HG02981 (cell line): ENCODE measurements at regions not wholly inside any gene's neighbourhood (a gene's known extent, or its start where the extent isn't known, plus 50 kb on each side); places are given as distances from the start of the nearest gene placed in this dataset.
"Not testable (repeated sequence)": the region's sequence is repeated elsewhere in the genome, so short reads cannot be mapped to it uniquely, and the experiment has no call there.

Source experiments
- ATAC-seq: cut with Tn5 transposase; IDR thresholded peaks from one replicate; pipeline ENCODE4 v1.9.1; 2021; ENCODE audit warnings: mild to moderate bottlenecking, moderate library complexity; ENCODE audit not compliant: unreplicated experiment

DNA sequence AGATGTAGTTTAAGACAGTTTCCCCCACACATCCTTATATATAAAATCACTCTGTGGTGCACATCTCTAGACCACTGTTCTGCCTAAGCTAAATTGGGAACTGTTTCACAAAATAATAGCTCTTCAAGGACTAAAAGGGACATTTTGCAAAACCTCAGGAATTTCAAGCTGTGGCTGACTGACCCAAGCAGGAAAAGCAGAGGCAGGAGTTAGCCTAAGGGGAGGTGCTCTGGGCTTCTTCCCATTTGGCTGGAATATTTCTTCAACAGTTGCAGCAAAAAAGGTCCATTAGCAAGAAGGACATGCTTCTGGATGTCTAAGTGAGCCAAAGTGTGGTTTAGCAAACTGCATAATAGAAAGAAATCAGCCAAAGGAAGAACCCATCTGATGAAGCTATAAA lies 551.2 kb upstream of the ANKRD30A start:
- no peak for ATAC-seq

DNA sequence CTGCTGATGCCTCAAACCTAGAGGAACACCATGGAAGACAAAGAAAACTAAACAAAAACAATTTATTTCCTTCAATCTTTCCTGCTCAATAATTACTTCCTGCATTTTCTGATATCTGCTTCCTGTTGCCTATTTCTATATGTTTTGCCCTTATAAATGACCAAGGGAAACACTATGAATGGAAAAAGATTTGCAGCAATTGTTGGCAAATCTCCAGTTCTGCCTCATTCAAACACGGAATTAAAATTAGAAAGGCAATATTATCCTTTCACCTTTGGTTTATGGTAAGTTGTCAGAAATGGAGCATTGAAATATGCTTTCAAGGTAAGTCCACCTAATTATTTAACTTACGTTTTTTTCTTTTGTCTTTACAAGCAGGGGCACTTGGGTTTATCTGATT lies 552.2 kb upstream of the ANKRD30A start:
- ATAC-seq, result no peak

DNA sequence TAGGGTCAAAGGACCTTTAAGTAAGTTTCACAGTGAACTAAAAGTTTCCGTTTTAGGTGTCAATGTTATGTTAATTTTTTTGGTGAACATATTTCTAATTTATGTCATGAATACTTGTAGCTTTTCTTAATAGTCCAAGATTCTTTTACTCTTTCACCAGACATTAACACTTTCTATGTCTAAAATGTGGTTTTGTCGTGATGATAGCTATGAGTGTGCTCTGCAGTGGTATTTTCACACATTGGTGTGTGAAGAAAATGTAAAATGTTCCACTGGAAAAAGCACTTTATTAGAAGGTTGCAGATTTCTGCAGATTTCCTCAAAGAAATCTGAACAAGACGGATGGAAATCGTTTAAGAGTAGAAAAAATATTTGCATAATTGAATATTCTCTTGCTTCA lies 561.0 kb upstream of the ANKRD30A start:
- ATAC-seq, result no peak

DNA sequence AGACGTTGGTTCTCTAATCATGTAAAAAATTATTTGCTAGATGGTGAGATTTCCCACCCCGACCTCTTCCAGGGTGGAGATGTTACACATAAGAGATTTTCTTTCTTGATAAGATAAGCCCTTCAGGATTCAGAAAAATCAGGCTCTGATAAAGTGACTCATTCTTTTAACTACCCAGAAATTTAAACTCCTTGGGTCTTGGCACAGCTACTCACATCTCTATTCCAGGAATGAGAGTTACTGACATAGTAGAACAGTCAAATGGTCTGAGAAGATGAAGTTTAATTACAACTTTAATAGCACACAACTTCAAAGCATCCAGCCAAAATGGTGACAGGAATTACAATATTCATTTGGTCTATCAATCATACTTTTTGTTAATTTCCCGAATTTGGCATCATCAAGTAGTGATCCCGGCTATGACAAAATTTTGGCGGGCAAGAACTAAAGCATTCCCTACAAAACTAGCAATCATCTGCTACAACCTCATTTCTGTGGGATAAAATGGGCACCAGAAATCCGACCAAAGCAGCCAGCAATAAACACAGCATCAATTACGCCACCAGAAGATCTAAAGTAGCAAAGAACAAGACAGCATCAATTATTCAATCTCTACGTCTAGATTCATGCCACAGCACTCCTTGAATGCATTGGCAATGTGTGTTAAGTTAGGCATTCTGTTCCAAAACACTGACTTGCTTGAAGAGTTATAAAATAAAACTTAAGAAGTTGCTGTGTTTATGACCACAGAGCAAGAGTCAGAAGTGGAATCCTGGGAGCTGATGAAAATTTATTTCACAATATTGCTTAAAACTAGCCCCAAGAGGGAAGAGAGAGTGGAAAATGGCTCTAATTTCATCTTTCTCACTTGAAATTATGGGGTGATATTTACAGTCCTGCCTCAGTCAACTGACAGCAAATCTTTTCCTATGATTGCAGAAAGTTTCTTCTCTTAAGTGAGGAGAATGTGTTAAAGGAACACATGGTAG lies 565.7 kb upstream of the ANKRD30A start:
- ATAC-seq, result no peak

DNA sequence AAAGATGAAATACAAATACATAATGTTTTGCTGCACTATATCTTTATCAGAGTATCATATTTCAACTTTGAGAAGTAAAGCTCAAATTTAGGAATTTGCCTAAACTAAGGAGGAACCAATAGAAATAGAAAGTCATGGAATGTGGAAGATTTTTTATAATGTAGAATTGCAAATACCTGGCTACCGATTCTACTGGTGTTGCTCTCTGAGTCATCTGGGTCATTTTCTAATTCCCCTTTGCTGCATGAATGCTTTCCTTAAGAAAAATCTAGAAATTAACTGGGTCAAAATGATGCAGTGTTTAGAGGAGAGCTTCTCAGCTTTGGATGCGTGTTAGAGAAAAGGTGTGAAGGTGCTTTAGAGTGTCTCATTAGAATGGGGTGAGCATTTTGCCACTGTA lies 568.9 kb upstream of the ANKRD30A start:
- ATAC-seq, result no peak

DNA sequence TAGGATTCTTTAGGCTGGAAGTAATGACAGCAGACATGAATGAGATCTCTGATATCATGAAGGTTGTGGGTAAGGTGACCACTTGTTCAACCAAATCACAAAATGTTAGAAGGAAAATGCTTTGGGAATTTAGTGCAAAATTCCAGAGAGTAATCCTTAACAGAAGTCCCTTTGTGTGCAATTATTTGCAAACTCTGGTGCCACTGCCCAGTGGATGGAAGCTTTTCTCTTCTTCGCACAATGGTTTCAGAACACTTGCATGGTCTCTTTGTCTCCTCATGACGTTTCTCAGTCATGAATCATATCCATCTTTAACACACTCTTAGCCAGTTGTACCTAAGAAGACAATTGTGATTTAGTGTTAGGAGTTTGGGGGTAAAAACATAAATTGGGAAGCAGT lies 570.4 kb upstream of the ANKRD30A start:
- ATAC-seq, result no peak

DNA sequence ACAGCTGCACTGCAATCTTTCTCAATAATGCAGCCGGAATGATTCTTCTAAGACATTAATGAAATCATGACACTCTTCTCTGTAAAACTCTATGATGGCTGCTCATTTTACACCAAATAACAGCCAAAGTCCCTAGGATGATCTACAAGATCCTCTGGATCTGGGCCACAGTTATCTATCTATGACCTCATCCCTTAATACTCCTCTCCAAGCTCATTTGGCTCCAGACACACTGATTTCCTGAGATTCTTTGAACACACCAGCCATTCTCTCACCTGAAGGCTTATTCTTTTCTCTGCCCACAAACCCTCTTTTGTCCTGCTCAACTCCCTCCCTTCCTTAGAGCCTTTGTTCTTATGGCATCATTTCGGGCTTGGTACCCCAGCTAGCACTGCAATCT lies 577.4 kb upstream of the ANKRD30A start:
- ATAC-seq, result no peak

DNA sequence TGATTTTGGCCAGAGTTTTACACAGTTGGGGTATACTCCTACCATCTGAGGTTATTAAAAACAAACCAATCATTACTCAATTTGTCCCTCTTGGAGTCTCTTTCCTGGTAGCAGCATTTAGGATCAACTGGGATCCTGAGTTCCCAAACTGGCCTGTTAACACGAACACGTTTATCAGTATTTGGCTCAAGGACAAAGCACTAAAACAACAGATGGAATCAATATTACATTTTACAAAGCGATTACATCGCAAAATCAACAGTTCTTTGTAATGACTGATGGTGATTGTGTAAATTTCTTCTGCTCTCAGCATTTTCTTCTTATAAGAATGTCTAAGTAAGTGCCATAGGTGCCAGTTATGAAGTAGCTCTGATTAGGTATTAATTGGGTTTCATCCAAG lies 582.9 kb upstream of the ANKRD30A start:
- ATAC-seq, result no peak

DNA sequence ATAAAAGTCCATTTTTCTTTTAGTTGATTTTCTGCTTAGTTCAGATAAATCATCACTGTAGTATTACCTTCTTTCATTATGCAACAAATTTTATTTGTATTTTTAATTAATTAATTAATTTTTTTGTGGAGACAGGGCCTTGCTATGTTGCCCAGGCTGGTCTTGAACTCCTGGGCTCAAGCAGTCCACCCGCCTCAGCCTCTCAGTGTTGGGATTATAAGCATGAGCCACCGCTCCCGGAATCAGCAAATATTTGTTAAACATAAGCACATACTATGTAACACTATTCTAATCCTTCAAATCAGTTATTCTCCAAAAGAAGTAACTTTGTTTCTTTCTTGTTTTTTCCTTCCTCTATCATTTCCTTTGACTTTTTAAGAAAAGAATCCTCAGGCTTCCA lies 584.8 kb upstream of the ANKRD30A start:
- ATAC-seq, result no peak

DNA sequence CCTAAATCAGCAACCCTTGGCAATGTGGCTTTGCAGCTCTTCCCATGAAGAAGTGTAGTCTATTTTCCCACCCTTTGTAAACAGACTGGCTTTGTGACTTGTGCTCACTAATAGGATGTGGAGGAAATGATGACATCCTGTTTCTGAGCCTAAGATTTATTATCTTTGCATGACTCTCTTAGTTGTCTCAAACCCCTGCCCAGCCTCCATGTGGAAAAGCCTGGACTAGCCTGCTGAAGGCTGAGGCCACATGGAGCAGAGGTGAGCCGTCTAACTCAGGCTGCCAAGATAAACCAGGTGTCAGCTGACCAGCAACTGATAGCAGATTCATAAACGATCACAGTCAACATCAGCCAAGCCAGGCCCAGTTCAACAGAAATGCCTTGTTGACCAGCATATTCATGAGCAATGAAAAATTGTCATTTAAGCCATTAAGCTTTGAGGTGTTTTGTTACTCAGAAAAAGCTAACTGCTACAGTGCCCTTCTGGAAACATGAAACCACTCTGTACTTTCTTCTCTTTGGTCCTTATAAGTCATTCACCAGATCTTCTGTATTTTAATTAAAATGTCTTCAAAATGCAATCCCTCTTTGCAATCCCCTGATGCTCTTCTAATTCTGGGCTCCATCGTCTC lies 586.3 kb upstream of the ANKRD30A start:
- no peak for ATAC-seq

DNA sequence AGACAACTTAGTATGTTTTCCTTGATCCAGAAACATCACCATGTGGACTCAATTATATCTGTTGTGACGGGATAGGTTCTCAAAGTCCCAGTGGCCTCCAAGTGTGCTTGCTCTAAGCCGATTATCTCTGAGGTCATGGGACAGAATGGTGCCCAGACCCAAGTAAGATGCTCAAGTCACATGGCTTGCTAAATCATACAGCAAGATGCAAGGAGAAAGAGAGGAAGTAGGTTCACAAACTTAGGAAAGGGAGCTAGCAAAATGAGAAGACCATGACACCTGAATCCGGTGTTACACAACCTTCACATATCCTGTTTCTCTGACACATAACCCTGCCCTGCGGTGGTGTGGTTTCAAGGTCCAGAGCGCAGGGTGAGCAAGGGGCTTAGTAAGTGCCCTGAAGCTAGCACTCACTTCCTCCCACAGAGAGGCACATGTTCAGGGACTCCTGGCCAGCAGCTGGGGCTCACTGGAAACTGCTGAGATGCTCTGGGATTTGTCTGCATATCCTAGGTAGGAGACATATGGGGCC lies 590.9 kb upstream of the ANKRD30A start:
- ATAC-seq, result peak; percentile 100

DNA sequence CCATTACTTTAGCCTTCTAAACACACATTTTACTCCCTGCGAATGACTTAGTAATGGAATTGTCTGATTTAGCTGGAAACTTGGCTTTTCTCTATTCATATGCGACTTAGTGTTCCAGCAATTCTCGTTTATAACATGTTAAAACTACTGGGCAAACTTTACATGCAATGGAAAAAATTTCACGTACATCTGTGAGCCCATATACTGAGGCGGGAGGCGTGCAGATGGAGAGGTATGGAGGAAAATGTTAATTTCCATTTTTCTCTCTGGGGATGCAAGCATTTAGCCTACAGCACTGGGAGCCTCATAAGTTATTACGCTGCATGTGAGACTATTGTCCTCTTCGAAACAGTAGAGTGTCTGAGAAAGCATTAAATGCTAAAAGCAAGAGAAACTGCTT lies 591.5 kb upstream of the ANKRD30A start:
- ATAC-seq, result no peak

DNA sequence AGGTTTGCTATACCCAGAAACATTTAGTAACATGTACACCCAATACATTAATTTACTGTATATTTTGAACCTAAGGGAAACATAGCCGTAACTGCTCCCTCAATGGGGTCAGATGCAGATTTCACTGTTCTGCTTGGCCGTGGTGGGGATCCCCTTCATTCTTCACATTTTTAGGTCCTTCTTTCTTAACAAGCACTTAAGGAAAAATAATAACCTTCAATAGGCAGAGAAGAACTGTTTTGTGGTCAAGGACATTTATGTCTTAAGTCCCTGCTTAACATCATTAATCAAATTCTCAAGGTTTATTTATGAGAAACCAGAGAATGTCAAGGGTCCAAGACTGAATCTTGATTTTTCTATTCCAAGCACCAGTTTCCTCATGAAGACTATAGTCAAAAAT lies 592.1 kb upstream of the ANKRD30A start:
- ATAC-seq, result no peak

DNA sequence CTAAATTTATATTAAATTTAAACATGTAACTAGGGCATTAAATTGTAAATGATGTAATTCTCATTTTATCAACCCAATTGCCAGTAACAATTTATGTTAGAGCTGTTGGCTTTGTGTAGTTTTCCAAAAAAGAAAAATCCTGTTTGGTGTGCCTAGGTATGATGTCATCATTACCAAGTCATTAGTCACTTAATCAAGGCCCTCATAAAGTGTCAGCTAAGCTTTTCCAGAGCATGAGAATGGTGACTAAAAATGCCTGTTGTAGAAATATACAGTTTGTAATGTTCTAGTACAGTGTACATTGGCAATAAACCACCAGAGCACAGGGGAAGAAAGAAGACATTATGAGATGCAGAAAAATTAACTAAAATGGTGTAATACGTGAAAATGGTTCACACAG lies 593.8 kb upstream of the ANKRD30A start:
- ATAC-seq, result no peak

DNA sequence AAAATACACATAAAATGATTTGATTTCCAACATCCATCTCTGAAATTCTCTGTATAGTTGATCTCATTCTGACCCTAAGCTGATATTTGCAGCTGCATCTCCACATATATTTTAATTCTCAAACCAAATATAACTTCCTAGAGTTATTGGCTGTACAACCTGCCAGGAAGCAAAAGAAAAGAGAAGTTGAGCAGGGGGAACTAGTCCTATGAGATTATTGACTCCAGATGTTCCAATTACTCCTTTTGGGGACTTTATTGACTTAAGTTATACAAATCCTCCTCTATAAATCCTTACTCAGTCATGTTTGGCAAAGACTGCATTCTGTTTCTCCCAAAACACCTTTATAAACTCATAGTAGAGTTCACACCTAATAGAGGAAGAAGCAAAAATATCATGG lies 599.4 kb upstream of the ANKRD30A start:
- ATAC-seq, result no peak

DNA sequence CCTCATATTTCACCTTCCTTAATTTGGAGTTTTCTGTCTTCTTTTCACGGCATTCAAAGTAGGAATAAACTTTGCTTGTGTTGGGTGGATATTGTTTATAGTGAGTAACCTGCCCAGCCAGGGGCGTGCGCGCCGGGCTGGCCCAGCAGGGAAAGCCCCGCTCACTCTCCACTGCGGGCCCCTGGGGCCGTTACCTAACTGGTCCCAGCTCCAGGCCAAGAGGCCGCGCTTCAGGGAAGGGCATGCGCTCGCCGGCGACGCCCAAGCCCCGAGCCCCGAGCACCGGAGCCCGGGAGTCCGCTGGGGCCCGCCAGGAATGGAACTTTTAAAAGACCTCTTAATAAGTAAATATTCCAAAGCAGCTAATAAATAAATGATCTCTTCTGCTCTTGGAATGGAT lies 601.3 kb upstream of the ANKRD30A start:
- ATAC-seq, result not testable (repeated sequence)

DNA sequence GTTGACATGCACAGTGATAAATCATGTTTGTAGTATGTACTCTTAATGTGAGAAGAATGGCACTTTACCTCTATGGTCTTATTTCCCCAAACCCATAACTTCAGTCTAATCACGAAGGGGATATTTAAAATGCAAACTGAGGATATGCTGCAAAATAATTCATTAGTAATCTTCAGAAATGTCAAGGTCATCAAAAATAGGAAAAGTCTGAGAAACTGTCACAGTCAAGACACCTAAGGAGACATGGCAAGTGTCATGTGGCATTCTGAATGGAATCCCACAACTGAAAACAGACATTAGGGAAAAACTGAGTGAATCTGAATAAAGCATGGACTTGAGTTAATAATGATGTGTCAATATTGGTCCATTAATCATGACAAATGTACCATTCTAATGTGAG lies 605.5 kb upstream of the ANKRD30A start:
- no peak for ATAC-seq

DNA sequence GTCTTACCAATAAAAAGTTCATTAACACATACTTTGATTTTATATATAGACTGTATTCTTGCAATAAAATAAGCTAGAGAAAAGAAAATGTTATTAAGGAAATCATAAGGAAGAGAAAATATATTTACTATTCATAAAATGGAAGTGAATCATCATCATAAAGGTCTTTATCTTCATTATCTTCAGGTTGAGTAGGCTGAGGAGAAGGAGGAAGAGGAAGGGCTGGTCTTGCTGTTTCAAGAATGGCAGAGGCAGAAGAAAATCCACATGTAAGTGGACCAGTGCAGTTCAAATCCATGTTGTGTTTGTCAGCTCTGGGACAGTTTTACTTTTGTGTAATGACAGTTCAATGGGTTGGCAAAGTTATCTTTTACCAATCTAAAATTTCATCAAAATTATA lies 609.1 kb upstream of the ANKRD30A start:
- ATAC-seq, result no peak

DNA sequence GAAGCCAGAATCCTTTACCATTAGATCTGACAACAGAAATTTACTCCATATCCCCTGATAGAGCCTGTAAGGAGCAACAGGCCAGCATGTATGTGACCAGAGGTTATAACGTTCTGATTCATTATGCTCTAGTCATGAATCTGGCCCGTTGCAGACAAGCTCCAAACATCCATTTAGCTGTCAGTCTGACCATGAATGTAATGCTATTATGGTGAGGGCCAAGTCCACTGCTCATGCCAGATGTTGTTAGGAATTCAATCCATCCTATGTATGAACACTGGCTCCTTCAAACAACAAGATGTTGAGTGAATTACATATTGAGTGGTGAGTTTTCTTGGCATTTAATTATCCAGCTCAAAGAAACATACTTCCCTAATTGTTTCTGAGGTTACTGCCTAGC lies 610.1 kb upstream of the ANKRD30A start:
- ATAC-seq, result no peak

DNA sequence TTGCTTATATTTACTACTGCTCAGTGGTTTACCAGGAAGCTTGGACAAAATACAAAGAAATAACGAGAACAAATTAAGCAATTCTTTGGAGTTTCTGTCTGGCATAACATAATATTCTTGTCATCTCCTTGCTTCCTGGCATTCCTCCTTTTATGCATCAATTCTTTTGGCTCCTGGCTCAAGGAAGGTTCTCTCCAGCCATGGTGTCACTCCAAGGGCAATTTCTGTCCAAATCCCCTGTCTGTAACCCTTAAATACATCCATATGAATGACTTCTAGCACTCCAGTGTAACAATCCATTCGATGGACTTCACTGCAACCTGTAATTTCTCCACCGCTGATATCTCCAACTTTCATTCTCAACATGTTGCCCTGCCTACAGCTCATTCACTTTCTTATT lies 617.7 kb upstream of the ANKRD30A start:
- ATAC-seq, result no peak

DNA sequence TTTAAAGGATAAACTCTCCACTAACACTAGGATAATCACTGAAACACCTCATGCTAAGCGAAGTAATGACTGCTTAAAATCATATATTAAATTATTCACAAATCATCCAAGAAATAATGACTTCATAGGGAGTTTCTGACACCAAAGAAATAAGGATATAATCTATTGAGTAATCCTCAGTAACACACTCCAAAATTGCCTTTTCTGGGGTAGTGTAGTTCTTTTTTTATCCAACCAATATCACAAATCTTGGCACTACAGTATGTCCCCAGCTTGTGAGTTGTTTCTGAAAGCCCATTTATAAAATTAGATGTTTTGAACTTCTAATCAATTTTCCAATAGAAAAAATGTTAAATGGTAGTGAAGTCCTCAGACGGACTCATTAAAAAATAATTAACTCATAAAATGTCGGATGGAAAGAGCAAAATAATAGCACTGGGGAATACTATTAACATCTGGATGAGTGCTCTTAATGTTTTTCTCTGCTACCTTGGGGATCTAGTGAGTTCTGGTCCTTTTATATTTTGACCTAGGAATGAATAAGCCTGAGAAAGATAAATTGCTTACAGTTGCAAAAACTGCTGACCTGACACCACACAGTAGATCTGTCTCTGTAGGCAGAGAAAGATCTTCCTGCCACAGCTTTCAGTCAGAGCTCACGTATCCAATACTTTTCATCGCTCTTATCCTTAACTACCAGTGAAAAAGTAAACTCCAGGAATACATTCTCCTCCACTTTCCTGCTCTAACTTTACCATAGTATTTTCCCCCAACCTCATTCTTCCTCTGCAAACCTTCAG lies 618.5 kb upstream of the ANKRD30A start:
- no peak for ATAC-seq
